UCSD-AML1 (cell line): ENCODE measurements at regions not wholly inside any gene's neighbourhood (a gene's known extent, or its start where the extent isn't known, plus 50 kb on each side); places are given as distances from the start of the nearest gene placed in this dataset.
"Not testable (repeated sequence)": the region's sequence is repeated elsewhere in the genome, so short reads cannot be mapped to it uniquely, and the experiment has no call there.

Experiments used
- DNase-seq: peaks from one replicate; lab custom pipeline; 2025; ENCODE audit not compliant: unreplicated experiment; lab: John Stamatoyannopoulos, UW

GRCh38 chr4:54571293-54572151, 86.2 kb upstream of the KIT start:
- no peak for DNase-seq

- no peak for DNase-seq
Observed at GRCh38 chr4:54572152-54572542, 85.6 kb upstream of the KIT start.

- DNase-seq: no peak
Observed at GRCh38 chr4:54574500-54574899, 83.3 kb upstream of the KIT start.

- DNase-seq: no peak
Observed at GRCh38 chr4:54575919-54576318, 81.8 kb upstream of the KIT start.

- DNase-seq: no peak
Observed at GRCh38 chr4:54581807-54582206, 76.0 kb upstream of the KIT start.

GRCh38 chr4:54585321-54586000, 72.3 kb upstream of the KIT start:
- DNase-seq: no peak

- DNase-seq: no peak
Observed at GRCh38 chr4:54586320-54586955, 71.3 kb upstream of the KIT start.

GRCh38 chr4:54587107-54587891, 70.5 kb upstream of the KIT start:
- no peak for DNase-seq

GRCh38 chr4:54588404-54588803, 69.4 kb upstream of the KIT start:
- no peak for DNase-seq

- DNase-seq: no peak
Observed at GRCh38 chr4:54589586-54589985, 68.2 kb upstream of the KIT start.

GRCh38 chr4:54593795-54594322, 63.9 kb upstream of the KIT start:
- DNase-seq: no peak

- no peak for DNase-seq
Observed at GRCh38 chr4:54596201-54596600, 61.6 kb upstream of the KIT start.

GRCh38 chr4:54597678-54598077, 60.1 kb upstream of the KIT start:
- not testable (repeated sequence) for DNase-seq

GRCh38 chr4:54602175-54602574, 55.6 kb upstream of the KIT start:
- not testable (repeated sequence) for DNase-seq

GRCh38 chr4:54607067-54607466, 50.7 kb upstream of the KIT start:
- DNase-seq: no peak

GRCh38 chr4:54607521-54607920, 50.2 kb upstream of the KIT start:
- no peak for DNase-seq
